HG03196 (cell line): ENCODE measurements at regions not wholly inside any gene's neighbourhood (a gene's known extent, or its start where the extent isn't known, plus 50 kb on each side); places are given as distances from the start of the nearest gene placed in this dataset.
"Not testable (repeated sequence)": the region's sequence is repeated elsewhere in the genome, so short reads cannot be mapped to it uniquely, and the experiment has no call there.

Experiments
- ATAC-seq: cut with Tn5 transposase; IDR thresholded peaks from one replicate; pipeline ENCODE4 v1.9.1; 2021; ENCODE audit not compliant: unreplicated experiment

DNA sequence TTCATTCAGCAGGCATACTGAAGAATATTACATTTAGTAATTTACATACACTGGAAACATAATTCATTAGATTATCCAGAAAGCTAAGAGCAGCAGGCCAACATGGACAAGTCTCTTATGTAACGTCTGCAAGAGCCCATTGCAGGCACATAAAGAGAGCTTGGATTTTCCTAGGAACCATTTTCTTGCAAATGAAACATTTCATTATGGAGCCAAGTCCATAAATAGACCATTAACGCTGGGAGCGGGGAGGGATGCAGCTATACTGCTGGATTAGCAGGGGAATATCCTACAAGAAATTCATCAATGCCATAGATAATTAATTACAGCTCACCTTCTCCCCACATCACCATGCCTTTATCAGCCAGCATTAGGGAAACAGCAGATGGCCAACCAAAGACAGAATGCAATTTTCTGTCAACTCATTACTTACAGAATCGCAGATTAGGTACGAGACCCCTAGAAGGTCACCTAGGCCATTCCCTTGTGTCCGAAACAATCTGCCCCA, 170.4 kb downstream of the C1D start:
- no peak for ATAC-seq

DNA sequence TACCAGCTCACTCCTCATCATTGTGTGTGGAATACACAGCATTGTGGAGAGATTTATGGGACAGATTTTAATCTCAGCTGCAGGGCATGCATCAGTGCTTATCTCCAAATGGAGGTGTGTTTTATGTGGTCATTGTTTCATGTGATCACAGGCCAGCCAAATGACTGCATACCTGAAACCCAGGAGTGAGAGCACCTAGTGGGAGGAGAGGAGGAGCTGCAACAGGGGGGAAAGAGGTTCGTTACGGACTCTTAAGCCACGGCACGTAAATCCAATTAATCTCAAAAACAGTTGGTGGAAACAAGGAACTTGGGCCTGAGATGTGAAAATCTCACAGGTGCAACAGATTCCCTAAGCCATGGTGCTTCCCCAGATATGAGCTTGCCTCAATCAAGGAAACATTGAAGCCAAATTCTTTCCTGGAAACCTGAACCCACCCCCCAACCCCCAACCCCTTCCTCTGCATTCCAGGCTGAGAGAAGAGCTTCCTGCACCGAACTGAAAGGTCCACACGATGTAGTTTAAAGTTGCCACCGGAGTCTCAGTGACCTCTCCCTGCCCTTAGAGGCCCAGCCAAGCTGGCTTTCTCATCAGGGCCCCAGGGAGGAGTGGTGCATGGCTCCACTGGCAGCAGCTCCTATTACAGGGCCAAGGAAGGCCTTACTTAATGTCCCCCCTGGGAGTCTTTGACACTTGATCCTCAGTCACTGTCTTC, 167.4 kb downstream of the C1D start:
- no peak for ATAC-seq

DNA sequence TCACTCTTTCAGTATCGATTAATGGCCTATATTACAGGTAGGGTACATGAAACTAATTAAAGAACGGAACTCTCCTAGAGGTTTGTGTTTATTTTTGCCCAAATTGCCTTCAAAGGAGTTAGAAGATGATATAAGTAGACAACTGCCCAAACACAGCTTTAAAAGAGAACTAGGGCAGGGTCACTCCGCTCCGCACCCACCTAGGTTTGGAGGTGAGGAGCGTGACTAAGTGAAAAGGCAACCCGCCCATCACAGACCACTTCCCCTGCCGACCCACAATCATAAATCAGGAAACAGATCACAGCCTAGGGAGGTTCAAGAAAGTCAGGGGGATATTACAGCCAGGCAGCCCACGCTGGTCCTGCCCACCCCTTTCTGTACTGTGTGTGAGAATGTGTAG, 166.7 kb downstream of the C1D start:
- ATAC-seq = no peak

DNA sequence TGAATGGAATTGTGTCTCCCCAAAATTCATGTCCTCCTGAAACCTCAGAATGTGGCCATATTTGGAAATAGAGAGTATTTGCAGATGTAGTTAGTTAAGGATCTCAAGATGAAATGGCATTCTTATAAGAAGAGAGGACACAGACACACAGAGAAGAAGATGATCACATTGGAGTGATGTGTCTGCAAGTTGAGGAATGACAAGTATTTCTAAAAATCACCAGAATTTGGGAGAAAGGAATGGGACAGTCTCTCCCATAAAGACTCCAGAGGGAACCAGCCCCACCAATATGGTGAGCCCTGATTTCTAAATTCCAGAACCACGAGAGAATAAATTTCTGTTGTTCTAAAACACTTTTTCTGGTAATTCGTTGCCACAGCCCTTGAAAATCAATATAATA, 166.3 kb downstream of the C1D start:
- no peak for ATAC-seq

DNA sequence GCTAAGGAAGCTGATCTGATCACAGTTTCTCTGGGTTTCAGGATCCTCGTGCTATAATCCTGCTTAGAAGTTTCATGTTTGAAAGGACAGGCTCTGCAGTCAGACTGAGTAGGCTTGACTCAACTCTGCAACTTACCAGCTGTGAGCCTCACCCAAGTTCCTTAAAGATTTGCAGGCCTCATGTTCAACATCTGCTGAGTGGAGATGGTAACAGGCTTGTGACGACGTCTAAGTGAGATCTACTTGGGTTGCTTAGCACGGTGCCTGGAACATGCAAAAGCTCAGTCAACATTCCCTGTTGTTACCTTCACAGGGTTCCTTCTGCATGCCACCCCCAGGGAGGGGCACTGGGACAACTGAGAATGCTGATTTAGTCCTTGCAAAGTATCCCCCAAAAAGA, 164.2 kb downstream of the C1D start:
- no peak for ATAC-seq

DNA sequence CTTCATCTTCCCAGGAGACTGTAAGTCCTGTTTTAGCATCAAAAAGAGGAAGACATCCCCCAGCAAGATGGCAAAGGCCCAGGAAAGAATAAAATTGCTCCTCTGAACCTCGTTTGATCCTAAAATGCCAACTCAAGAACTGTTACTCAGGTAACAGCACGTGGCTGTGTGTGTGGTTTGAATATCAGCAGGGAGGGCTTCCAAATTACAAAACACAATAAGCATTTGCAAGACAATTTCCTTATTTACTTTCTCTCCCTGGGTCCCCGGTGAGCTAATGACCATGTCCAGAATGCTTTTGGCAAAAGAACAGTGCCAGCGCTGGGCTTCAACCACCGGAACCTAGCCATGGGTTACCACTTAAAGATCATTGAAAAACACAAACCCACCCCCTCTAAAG, 163.6 kb downstream of the C1D start:
- ATAC-seq = no peak

DNA sequence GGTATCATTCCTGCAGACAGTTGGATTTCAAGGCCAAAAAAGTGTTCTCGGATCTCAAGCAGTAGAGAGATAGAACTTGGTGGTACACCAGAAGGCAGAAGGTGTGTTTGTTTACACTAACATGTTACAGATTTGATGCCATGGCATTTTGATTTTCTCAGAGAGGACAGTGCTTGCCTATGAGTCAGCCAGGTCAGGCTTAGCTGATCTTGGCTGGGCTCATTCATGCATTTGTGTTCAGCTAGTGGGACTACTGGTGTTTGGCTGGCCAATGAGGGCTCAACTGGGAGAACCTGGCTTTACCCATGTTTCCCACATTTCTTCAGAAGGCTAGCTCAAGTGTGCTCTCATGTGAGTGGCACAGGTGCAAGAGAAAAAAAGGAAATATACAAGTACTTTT, 162.0 kb downstream of the C1D start:
- ATAC-seq = no peak

DNA sequence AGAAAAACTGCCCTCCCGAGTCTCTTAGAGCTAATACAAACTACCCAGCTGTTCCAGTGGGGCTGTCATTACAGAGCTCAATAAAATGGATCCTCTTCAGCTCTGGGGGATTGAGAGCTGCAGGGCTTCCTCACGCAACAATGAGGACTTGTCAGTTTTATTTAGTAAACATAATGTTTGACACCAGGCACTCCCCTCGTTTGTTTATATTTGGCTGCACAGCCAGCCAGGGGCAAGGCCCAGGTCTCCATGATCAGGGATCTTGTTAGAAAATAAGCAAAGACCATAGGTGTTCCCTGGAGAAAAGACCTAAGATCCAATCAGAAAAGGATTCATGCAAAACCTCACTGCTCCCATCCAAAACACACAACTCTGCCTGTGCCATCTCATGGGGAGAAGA, 158.2 kb downstream of the C1D start:
- no peak for ATAC-seq

DNA sequence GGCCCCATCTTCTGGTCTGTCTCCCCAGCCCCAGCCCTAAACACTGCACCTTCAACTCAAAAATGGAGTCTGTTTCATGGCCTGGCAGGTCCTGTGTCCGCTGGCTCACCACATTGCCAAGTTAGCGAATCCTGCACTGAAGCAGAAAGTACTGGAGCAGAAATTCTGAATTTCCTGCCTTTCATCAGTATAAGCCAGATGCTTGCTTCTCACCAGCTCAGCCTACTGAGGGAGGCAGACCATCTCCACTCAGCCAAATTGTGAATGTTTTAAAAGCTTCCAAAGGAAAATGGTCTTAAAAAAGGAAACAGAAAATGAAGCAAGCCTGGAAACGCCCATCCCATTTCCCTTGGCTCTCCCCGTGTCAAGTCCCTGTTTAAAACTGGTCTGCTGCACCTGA, 157.8 kb downstream of the C1D start:
- no peak for ATAC-seq

DNA sequence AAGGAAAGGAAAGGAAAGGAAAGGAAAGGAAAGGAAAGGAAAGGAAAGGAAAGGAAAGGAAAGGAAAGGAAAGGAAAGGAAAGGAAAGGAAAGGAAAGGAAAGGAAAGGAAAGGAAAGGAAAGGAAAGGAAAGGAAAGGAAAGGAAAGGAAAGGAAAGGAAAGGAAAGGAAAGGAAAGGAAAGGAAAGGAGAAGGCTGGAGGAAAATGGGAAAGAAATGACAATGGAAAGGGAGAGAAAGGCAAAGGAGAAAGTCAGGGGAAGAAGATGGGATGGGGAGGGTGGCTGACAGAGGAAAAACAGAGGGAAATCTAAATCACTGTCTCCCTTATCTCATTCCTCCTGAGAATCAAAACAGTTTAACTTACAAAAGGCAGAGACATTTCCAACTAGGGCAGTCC, 156.3 kb downstream of the C1D start:
- not testable (repeated sequence) for ATAC-seq

DNA sequence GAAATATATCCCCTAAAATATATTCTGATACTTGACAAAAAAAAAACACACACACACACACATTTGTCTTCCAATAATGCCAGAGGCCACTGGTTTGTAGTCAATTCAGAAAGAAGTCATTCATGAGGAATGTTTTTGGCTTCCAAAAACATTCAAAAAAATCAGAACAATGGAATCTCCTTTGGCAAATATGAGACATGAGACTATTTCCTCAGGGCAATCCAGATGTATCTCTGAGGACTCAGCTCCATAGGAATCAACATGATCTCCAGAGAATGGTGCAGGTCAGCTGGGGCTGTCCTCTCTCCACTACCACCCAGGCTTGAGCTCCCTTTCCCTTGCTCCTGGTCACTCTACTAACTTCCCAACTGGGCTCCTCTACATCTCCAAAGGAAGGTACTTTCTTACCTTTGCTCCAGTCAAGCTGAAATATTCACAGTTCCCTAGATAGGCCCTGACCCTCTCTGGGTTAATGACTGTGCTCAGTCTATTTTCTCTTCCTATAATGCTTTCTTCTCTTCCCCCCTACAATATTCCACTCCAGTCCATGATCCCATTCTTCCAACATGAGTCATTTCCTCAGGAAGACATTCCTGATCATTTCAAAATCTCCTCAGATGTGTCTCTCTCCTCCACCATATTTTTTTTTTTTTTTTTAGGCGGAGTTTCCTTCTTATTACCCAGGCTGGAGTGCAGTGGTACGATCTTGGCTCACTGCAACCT, 145.3 kb downstream of the C1D start:
- no peak for ATAC-seq

DNA sequence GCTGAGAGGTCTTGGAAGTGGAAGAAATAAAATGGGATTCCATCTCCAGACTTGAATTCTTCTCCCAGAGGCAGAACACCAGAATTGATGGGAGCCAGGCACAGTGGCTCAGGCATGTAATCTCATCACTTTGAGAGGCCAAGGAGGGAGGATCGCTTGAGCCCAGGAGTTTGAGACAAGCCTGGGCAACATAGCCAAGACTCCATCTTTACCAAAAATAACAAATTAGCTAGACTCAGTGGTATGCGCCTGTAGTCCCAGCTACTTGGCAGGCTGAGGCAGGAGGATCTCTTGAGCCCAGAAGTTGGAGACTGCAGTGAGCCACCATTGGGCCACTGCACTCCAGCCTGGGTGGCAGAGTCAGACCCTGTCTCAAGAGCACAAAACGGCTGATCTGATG, 144.3 kb downstream of the C1D start:
- ATAC-seq = no peak

DNA sequence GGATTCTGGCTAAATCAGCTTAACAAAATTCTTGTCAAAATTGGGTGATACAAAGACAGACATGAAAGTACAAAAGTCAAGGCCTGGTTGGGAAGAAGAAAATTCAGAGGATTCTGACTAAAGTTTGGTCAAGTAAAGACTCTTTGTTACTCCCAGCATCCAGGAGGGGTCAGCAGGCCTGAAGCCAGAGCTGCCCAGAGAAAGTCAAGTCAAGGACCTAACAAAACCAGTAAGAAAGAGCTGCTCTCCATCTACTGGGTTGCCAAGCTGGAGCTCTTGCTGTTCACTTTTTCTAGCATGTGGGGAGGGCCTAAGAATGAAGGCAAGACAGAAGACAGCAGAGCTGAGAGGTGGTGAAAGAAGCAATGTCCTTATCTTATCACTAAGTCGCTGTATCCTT, 143.3 kb downstream of the C1D start:
- ATAC-seq = no peak

DNA sequence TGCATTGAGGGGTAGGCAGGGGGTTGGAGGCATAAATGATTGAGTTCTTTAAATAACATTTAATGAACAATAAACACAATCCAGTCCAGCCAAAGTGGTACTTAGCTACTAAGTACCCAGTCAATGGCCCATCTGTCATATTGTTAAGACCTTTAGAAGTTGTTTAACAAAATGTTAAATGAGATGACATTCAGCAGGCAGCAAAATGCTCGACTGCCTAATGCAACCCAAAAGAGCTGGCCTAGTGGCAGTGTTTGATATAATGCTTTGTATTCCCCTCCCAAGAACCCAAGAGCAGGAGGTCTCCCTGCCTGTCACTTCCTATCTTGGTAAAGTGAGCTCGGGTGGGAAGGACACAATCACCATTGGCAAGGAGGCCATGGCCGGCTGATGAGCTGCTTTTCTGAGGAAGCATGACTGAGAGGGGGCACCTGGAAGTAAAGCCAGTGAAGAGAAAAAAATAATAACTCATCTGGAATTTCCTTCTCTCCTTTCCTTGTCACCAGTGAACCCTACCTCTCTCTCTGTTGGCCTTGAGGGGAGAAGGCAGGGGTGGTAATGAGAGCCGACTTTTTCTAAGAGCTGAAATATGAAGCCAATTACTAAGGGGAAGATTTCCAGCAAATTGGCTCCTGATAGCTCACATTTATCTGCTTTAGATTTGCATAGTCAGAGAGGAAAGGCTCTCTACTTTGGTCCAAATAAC, 140.6 kb downstream of the C1D start:
- ATAC-seq = no peak

DNA sequence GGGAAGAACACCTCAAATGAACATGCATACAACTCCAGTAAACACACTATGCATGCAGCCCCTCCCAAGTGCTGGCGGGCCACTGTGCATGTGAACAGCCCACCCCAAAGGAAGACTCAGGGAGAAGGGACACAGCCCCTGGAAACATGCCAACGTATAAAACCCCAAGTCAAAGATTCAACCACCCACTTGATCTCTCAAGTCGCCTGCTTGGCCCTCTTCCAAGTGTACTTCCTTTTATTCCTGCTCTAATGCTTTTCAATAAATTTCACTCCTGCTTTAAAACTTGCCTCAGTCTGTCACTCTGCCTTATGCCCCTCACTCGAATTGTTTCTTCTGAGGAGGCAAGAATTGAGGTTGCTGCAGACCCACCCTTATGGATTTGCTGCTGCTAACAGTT, 139.1 kb downstream of the C1D start:
- no peak for ATAC-seq

DNA sequence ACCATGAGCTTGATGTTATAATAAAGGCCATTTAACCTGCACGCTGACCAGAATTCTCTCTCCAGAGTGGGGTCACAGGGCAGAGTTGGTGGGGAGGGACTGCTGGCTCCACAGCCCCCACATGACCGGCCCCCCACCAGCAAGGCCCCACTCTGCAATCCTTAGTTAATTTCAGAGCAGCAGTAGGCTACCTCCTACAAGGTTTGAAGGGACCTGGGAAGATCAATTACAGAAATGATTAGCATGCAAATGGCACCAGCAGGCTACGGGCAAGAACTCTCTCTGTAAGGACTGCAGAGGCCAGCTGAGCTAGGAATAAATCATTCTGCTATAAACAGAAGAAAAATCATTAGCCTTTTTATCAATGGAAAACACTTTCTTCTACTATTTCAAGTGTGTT, 135.3 kb downstream of the C1D start:
- no peak for ATAC-seq

DNA sequence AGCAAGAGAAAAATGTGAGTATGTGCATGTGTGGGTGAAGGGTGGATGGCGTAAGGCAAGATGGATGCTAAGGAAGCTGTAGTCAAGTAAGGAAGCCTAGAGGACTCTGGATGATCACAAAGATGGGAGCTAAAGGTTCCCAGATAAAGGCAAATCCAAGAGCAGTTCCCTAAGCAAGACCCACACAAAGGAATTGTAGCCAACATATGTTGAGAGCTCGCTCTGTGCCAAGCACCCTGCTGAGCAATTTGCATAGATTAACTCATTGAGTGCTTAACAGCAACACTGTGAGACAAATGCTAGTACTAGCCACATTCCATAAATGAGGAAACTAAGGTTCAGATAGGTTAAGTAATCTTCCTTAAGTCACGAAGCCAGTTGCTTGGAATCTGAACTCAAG, 132.6 kb downstream of the C1D start:
- ATAC-seq = no peak

DNA sequence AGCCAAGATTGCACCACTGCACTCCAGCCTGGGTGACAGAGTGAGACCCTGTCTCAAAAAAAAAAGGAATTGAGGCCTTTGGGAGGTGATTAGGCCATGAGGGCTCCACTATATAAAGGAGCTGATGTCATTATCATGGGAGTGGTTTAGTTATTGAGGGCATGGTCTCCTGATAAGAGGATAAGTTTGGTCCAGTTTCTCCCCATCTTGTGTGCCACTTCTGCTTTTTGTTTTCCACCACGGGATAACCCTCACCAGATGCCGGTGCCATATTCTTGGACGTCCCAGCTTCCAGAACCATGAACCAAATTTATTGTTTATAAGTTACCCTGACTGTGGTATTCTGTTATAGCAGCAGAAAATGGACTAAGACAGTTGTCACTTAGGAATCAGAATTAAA, 125.8 kb downstream of the C1D start:
- no peak for ATAC-seq

DNA sequence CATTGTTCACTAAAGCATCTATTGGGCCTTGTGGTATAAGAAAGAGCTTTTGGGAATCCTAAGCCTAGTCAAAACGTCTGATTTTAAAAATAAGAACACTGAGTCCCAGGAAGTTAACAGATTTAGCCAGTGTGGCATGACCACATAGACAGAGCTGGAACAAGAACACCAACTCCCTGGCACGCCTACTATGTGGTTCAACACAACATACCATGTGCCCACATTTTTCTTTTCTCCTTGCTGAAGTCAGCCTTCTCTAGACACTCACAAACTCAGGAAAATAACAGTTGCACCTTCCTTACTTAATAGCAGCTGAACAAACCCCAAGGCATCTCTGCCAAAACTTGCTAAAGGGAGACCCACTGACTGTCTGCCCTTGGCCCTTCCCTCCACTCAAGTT, 124.8 kb downstream of the C1D start:
- ATAC-seq = no peak

DNA sequence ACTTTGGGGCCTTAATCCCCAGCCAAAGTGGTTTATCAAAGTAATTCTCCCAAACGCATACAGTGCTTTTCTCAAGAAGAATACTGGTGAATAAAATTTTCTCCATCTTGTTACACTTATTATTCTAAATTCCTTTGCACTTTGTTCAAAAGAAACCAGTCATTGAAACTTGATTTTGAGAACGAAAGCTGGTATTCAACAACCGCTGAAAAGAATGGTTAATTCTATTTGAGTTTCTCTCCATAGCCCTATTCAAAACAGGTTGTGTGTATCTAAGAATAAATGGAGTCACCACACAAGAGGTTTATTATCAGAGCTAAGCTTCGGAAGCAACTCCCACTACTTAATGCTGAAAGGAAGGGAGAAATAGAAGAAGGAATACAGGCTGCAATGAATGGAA, 117.7 kb downstream of the C1D start:
- ATAC-seq = no peak

DNA sequence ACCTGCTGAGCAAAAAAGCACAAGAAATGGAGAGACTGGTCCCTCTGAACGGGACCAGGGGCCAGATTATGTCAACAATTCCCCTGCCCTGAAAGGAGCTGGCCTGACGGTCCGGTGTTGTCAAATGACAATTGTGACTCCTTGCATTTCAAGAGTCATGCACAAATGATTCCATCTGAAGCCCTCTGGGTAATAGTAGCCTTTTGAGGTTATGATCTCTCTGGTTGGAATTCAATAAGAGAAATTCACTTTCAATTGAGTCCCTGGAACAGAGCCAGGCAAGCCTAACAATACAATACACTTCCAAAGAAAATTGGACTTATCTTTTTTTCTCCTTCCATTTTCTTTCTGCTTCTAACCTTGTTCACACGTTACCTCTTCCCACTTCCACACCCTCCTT, 116.9 kb downstream of the C1D start:
- no peak for ATAC-seq

DNA sequence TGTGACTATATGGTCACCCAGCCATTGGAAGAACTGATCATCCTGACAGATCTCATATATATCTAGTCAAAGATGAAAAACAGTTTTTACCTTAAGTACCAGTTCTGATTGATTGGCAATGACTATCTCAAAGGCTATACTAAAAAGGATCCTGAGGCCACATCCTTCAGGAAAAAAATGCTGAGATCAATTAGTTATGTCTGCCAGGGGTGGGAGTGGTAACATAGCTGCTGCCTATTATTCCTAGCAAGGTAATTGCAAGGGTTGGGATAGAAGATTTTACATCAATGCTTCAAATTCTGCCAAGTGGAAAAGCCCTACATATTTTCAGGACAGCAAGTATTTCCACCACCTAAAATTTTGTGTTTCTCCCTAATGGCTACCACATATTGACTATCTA, 114.7 kb downstream of the C1D start:
- ATAC-seq = no peak
